NT2/D1 (cell line): ENCODE measurements at regions not wholly inside any gene's neighbourhood (a gene's known extent, or its start where the extent isn't known, plus 50 kb on each side); places are given as distances from the start of the nearest gene placed in this dataset.

Experiments
- DNase-seq: peaks from one replicate; pipeline ENCODE4 v3.0.0-alpha.2; 2011; ENCODE audit warnings: low read depth, low spot score
- H3K27me3 ChIP-seq: 2 replicates; pipeline ENCODE4 v1.6.0; 2011; ENCODE audit warnings: mild to moderate bottlenecking; ENCODE audit not compliant: insufficient read length, insufficient read depth
- H3K36me3 ChIP-seq: 2 replicates; pipeline ENCODE4 v1.6.1; 2011; ENCODE audit warnings: mild to moderate bottlenecking, low read length, mixed read lengths; ENCODE audit not compliant: insufficient read depth, insufficient read length
- H3K4me1 ChIP-seq: 2 replicates; pipeline ENCODE4 v1.5.1; 2011; ENCODE audit not compliant: insufficient read depth, insufficient read length
- H3K4me3 ChIP-seq: 2 replicates; pipeline ENCODE4 v1.5.1; 2011; ENCODE audit warnings: low read depth; ENCODE audit not compliant: insufficient read length
- H3K9ac ChIP-seq: 2 replicates; pipeline ENCODE4 v1.6.0; 2011; ENCODE audit warnings: low read depth; ENCODE audit not compliant: insufficient read length
- H3K9me3 ChIP-seq: 2 replicates; pipeline ENCODE4 v1.5.1; 2011; ENCODE audit warnings: mild to moderate bottlenecking, low read length; ENCODE audit not compliant: insufficient read depth
- SUZ12 ChIP-seq: IDR thresholded peaks from 2 replicates; pipeline ENCODE4 v1.6.1; 2011; ENCODE audit not compliant: insufficient read length, insufficient read depth; ENCODE audit errors: extremely low read depth
- YY1 ChIP-seq: IDR thresholded peaks from 2 replicates; pipeline ENCODE4 v1.6.1; 2011; ENCODE audit not compliant: insufficient read length, insufficient read depth
- ZNF274 ChIP-seq: IDR thresholded peaks from 2 replicates; pipeline ENCODE4 v1.6.1; 2011; ENCODE audit warnings: mild to moderate bottlenecking, low read depth, low read length

DNA sequence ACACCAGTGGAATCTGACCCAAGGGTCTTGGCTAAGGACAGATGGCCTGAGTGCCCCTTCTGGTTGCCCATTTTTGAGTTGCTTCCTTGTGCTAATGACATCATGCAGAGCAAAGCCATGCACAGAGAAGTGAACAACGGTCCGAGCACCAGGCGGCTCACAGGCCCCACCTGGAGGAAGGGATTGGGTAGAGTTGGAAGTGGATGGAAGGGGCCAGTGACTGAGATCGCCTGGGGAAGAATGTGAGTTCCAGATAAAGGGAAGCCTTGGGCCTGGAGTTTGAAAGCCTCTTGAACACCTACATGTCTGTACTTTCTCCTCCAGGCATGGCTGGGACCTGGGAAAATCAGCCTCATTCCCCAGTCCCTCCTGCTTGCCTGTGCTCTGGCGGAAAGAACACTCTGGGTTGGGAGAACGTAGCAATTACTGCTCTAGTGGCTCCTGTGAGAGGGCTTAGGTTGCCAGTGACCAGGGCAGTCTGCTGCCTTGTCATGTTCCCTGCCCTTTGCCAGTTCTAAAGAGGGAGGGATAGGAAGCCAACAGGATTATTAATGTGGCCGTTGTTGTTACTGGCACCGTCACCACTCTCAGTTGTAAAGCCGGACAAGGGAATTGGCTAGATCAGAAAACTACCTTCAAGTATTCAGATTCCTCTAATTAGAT is 62.5 kb upstream of the PTPN3 start:
- TF ChIP-seq SUZ12 (no peak), ZNF274 (no peak), YY1 (no peak)
- DNase-seq, result no peak
- no peaks in the 10 kb centered on the region for H3K27me3 ChIP-seq

DNA sequence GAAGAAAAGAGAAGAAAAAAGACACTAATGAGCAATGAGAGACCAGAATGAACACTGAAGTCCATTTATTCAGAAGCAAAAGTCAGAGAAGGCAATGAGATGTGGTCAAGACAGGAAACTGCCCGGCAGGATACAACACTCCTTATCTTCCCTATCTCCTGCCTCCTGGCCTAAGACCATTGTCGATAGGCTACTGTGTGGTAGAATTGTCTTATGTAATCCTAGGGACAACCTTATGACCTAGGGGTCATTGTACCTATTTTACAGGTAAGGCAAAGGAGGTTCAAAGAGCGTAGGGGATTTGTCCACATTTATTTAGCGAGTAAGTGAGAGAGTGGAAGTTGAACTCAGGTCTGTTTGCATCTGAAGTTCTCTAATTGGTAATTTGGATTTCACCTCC is 63.0 kb upstream of the PTPN3 start:
- TF ChIP-seq YY1, result no peak
- TF ChIP-seq ZNF274, result no peak
- no peak for TF ChIP-seq SUZ12
- Histone ChIP-seq H3K9me3 (no peaks in the 10 kb centered on the region), H3K9ac (no peak overlapping the region), H3K27me3 (no peaks in the 10 kb centered on the region), H3K36me3 (no peaks in the 10 kb centered on the region), H3K4me3 (no peak overlapping the region), H3K4me1 (peaks cover 6% of the 10 kb centered on the region)
- no peak for DNase-seq

More for the DNA sequence above, 62.5 kb upstream of the PTPN3 start:
- Histone ChIP-seq H3K9ac (no peak overlapping the region), H3K36me3 (no peaks in the 10 kb centered on the region), H3K4me3 (no peak overlapping the region), H3K4me1 (peaks cover 9% of the 10 kb centered on the region), H3K9me3 (no peaks in the 10 kb centered on the region)

DNA sequence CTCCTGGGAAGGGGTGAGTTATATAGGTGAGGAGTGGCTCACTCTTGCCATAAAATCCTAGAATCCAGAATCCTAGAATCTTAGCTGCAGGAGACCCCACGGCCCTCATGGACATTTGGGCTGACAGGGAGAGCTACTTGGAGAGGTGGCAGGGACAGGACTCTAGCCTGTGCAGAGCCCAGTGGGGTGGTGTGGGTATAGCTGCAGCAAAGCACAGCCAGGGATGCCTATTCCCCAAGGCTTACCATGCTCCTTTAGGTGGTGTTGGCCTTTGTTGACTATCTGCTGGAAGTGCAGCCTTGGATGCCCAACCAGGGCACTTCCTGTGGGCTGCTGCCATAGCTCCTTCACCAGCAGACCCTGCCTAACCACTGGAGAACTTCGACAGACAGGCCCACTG is 70.0 kb upstream of the PTPN3 start:
- no peak overlapping the region for H3K4me3 ChIP-seq
- peaks cover 11% of the 10 kb centered on the region for H3K9me3 ChIP-seq
- no peaks in the 10 kb centered on the region for H3K36me3 ChIP-seq
- no peak for TF ChIP-seq SUZ12
- TF ChIP-seq ZNF274, result no peak
- TF ChIP-seq YY1, result no peak
- no peaks in the 10 kb centered on the region for H3K27me3 ChIP-seq
- H3K9ac ChIP-seq, result no peak overlapping the region
- DNase-seq, result no peak
- no peaks in the 10 kb centered on the region for H3K4me1 ChIP-seq

DNA sequence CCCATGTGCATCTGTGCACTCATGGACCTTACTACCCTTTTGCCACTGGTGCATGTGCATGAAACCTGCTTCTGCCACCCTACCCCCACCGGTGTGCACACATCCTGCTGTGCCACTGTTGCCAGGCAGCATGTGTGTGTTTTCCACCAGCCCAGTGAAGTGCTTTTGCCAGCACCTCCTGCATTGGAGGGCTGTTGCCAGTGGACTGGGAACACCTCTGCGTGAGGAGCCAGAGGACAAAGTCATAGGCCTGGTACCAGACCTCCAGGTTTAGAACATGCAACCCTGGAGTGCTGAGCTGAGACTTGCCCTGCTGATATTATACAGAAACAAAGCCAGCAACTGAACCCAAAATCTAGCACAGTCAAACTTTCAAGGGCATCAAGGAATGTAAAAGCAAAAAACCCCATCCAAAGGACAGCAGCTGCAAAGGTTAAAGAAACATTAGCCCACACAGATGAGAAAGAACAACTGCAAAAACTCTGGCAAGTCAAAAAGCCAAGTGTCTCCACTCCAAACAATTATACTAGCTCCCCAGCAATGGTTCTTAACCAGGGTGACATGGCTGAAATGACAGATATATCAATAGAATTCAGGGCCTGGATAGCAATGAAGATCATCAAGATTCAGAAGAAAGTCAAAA is 70.6 kb upstream of the PTPN3 start:
- no peak for TF ChIP-seq SUZ12
- TF ChIP-seq ZNF274, result no peak
- no peak for TF ChIP-seq YY1
- Histone ChIP-seq H3K9me3 (peaks cover 11% of the 10 kb centered on the region), H3K9ac (no peak overlapping the region), H3K36me3 (no peaks in the 10 kb centered on the region), H3K4me1 (no peaks in the 10 kb centered on the region), H3K27me3 (no peaks in the 10 kb centered on the region), H3K4me3 (no peak overlapping the region)
- DNase-seq, result no peak

DNA sequence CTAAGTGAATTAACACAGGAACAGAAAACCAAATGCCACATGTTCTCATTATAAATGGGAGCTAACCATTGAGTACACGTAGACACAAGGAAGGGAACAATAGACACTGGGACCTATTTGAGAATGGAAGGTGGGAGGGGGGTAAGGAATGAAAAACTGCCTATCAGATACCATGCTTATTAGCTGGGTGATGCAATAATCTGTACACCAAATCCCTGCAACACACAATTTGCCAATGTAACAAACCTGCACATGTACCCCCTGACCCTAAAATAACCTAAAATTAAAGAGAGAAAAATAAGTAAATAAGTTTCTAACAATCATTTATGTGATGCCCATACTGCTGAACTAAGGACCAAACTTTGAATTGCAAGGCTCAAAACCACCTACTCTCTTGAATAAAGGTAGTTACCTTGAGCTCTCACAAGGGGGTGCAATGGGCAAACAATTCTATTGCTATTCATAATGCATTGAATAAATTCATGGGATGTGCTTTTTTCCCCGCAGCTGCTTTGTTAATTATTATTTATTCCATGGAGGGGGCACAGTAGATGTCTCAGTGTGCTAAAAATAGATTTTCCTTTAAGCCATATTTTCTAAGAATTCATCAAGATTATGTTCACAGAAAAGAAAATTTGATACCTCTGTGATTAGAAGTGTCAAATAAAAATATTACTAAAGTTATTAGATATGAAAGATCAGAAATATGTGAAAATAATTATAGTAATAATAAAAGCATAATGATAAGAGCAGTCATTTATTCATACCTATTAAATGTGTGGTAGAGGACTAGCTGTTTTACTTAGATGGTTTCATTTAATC is 76.2 kb upstream of the PTPN3 start:
- Histone ChIP-seq H3K9ac (no peak overlapping the region), H3K4me1 (no peaks in the 10 kb centered on the region), H3K27me3 (no peaks in the 10 kb centered on the region), H3K4me3 (no peak overlapping the region), H3K9me3 (peaks cover 11% of the 10 kb centered on the region), H3K36me3 (no peaks in the 10 kb centered on the region)
- TF ChIP-seq ZNF274, result no peak
- no peak for TF ChIP-seq SUZ12
- TF ChIP-seq YY1, result no peak
- DNase-seq, result peak; percentile 46

DNA sequence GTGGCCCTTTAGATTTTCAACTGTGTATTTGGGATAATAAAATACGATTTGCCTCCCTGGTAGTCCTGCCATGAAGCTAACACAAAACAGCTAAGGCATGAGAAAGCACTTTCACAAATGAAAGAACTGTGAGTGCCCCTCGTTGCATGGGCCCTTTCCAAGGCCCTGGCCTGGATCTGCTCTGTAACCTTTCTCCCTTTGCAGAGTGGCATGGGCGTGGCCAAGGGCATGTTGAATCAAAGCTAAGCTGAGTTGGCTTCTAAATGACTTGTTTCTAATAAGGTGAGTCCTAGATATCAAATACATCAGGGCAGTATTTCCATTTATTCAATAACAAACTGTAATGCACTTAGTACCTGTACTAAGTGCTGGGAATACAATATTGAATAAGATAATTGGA is 78.7 kb upstream of the PTPN3 start:
- no peak for TF ChIP-seq SUZ12
- no peak for TF ChIP-seq YY1
- TF ChIP-seq ZNF274, result no peak

DNA sequence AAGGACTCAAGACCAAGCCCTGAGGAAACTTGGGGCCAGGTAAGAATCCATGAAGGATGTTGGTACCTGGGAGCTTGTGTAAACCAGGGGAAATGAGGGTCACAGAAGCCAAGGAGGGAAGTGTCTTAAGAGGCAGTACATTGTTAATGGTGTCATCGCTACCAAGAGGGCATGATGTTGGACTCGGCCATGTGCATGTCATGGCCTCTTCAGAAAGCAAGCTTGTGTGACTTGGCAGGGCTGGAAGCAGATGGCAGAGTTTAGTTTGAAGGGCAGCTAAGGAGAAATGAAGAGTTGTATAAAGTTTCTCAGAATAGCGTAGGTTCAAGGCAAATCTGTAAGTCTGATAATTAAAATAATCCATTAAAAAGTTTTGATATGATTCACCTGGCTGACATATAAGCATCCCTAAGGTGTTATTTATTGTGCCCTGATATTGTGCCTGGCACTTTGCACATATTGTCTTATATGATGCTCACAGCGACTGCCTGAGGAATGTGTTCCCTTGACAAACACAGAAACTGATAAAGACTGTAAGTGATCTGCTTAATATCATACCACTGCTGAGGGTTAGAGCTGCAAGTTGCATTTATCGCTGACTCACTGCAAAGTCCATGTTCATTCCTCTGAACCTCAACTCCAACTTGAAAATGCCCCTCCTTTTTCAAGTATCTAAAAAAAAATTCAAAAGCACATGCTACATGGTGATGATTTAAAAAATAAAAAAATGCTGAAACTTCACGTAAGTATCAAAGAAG is 81.3 kb upstream of the PTPN3 start:
- no peak for DNase-seq
- Histone ChIP-seq H3K4me1 (no peaks in the 10 kb centered on the region), H3K9ac (no peak overlapping the region), H3K27me3 (no peaks in the 10 kb centered on the region), H3K4me3 (no peak overlapping the region), H3K36me3 (no peaks in the 10 kb centered on the region), H3K9me3 (no peaks in the 10 kb centered on the region)
- TF ChIP-seq SUZ12 (no peak), YY1 (no peak), ZNF274 (no peak)

More for the DNA sequence above, 78.7 kb upstream of the PTPN3 start:
- Histone ChIP-seq H3K9me3 (no peaks in the 10 kb centered on the region), H3K4me1 (no peaks in the 10 kb centered on the region), H3K36me3 (no peaks in the 10 kb centered on the region), H3K4me3 (no peak overlapping the region), H3K27me3 (no peaks in the 10 kb centered on the region), H3K9ac (no peak overlapping the region)
- DNase-seq, result no peak
